ENCODE measurements at regions not wholly inside any gene's neighbourhood (a gene's known extent, or its start where the extent isn't known, plus 50 kb on each side); places are given as distances from the start of the nearest gene placed in this dataset.

- H3K4me3 ChIP-seq (replicated peaks; ENCODE audit: low read depth, low read length): no peak overlapping the region
- DNase-seq (ENCODE audit: low read depth): no peak
- no peak for TF ChIP-seq CTCF (IDR thresholded peaks at IDR 0.05; ENCODE audit: low read length, missing control alignments)
Observed at GRCh38 chr1:96660051-96660450, 61.5 kb upstream of the PTBP2 start.

- no peak for TF ChIP-seq CTCF (IDR thresholded peaks at IDR 0.05; ENCODE audit: low read length, missing control alignments)
- peak; percentile 45 for DNase-seq (ENCODE audit: low read depth)
- no peak overlapping the region for H3K4me3 ChIP-seq (replicated peaks; ENCODE audit: low read depth, low read length)
Observed at GRCh38 chr1:96660503-96660902, 61.1 kb upstream of the PTBP2 start.
